HCT116 (cell line): ENCODE measurements at regions not wholly inside any gene's neighbourhood (a gene's known extent, or its start where the extent isn't known, plus 50 kb on each side); places are given as distances from the start of the nearest gene placed in this dataset.

Experiments
- ATAC-seq: fragments of 200-7000 bp; cut with Tn5 transposase; 2 replicates; pipeline ENCODE4 v1.9.1; 2020; ENCODE audit warnings: mild to moderate bottlenecking, moderate library complexity
- BruUV-seq: library from RNA; stranded (reverse); fragments of 400-500 nt; replicated peaks from 2 replicates; lab custom pipeline; 2021; lab: Mats Ljungman, UMichigan
- CTCF ChIA-PET: fragments of 300-600 bp; sonication (Branson Sonifier 250); formaldehyde crosslinking; loops from one replicate; lab custom pipeline; 2021; ENCODE audit warnings: antibody characterized with exemption; lab: Charles Lee
- POLR2A ChIA-PET: fragments of 300-600, 350-600 bp; sonication (Branson Sonifier 250); formaldehyde crosslinking; loops from one replicate; lab custom pipeline; 2021; ENCODE audit warnings: antibody characterized with exemption; lab: Charles Lee
- RAD21 ChIA-PET, 2 experiments: fragments of 300-600 bp; sonication (Branson Sonifier 250); formaldehyde crosslinking; loops; one replicate each; lab custom pipeline; 2023; ENCODE audit warnings: low total read pairs in 2 of 2; ENCODE audit not compliant: uncharacterized antibody in 2 of 2, unreplicated experiment in 2 of 2, low non-redundant PET in 1 of 2; lab: Charles Lee
- DNase-seq: peaks from one replicate; pipeline ENCODE4 v3.0.0-alpha.2; 2010; ENCODE audit warnings: low read depth, low spot score
- H2AFZ ChIP-seq: fragments of 200-600 bp; shearing (Covaris generic), sonication (generic); 2 replicates; pipeline ENCODE4 v1.6.1; 2017; ENCODE audit warnings: low read depth, mixed run types, mixed read lengths, antibody characterized with exemption, low read length; ENCODE audit not compliant: poor library complexity, severe bottlenecking
- H3K27ac ChIP-seq: 2 replicates; pipeline ENCODE4 v1.5.1; 2012; ENCODE audit warnings: low read depth, low read length
- H3K27me3 ChIP-seq: fragments of 200-600 bp; sonication (generic); 2 replicates; pipeline ENCODE4 v1.6.1; 2016; ENCODE audit warnings: mixed run types, low read length, mixed read lengths; ENCODE audit not compliant: insufficient read depth
- H3K36me3 ChIP-seq, 2 experiments: fragments of 200-500 bp in 1 of 2; fragments of 200-600 bp in 1 of 2; sonication (Bioruptor generic) in 1 of 2; sonication (generic) in 1 of 2; 2 replicates each; pipeline versions ENCODE4 v1.5.1 to v1.6.1; 2014 to 2016; ENCODE audit warnings: low read length in 2 of 2, inconsistent platforms in 1 of 2, mixed read lengths in 1 of 2, mixed run types in 1 of 2; ENCODE audit not compliant: insufficient read depth in 2 of 2, control insufficient read depth in 1 of 2
- H3K4me1 ChIP-seq, 2 experiments: fragments of 200-600 bp in 1 of 2; sonication (generic) in 1 of 2; 2 replicates each; pipeline versions ENCODE4 v1.5.1 to v1.6.1; 2012 to 2017; ENCODE audit warnings: low read length in 2 of 2, inconsistent platforms in 1 of 2, mild to moderate bottlenecking in 1 of 2, mixed read lengths in 1 of 2, mixed run types in 1 of 2, moderate library complexity in 1 of 2; ENCODE audit not compliant: insufficient read depth in 2 of 2, control insufficient read depth in 1 of 2
- H3K4me2 ChIP-seq: fragments of 200-600 bp; sonication (generic); 2 replicates; pipeline ENCODE4 v1.6.1; 2017; ENCODE audit warnings: mixed run types, low read length, mixed read lengths
- H3K4me3 ChIP-seq, 2 experiments: fragments of 200-600 bp in 1 of 2; sonication (generic) in 1 of 2; replicated peaks in 1 of 2; 2 replicates each; pipeline ENCODE4 v1.5.1; 2011 to 2016; ENCODE audit warnings: low read length in 2 of 2, control low read depth in 1 of 2, low read depth in 1 of 2, mild to moderate bottlenecking in 1 of 2, mixed read lengths in 1 of 2, mixed run types in 1 of 2
- H3K79me2 ChIP-seq: fragments of 200-600 bp; sonication (generic); 2 replicates; pipeline ENCODE4 v1.6.1; 2017; ENCODE audit warnings: mild to moderate bottlenecking, mixed run types, low read length, moderate library complexity, mixed read lengths; ENCODE audit not compliant: insufficient read depth
- H3K9ac ChIP-seq: fragments of 200-600 bp; sonication (generic); 2 replicates; pipeline ENCODE4 v1.6.1; 2016; ENCODE audit warnings: low read length, mixed read lengths
- H3K9me2 ChIP-seq: fragments of 200-600 bp; sonication (generic), shearing (Covaris generic); 2 replicates; pipeline ENCODE4 v1.6.1; 2017; ENCODE audit warnings: mixed run types, mild to moderate bottlenecking, moderate library complexity; ENCODE audit not compliant: insufficient read depth
- H3K9me3 ChIP-seq, 2 experiments: fragments of 200-500 bp in 1 of 2; fragments of 200-600 bp in 1 of 2; sonication (Bioruptor generic) in 1 of 2; sonication (generic) in 1 of 2; 2 replicates each; pipeline ENCODE4 v1.6.1; 2014 to 2017; ENCODE audit warnings: low read length in 2 of 2, mixed read lengths in 2 of 2, inconsistent platforms in 1 of 2, low read depth in 1 of 2, mild to moderate bottlenecking in 1 of 2, mixed run types in 1 of 2, moderate library complexity in 1 of 2; ENCODE audit not compliant: control insufficient read depth in 1 of 2, insufficient read depth in 1 of 2
- H4K20me1 ChIP-seq: fragments of 200-600 bp; sonication (generic), shearing (Covaris generic); 2 replicates; pipeline ENCODE4 v1.6.1; 2017; ENCODE audit warnings: mixed run types, mild to moderate bottlenecking, moderate library complexity; ENCODE audit not compliant: insufficient read depth
- EGR1 ChIP-seq: IDR thresholded peaks from 2 replicates; pipeline ENCODE4 v1.6.1; 2012; ENCODE audit warnings: low read depth
- ELF1 ChIP-seq: IDR thresholded peaks from 2 replicates; pipeline ENCODE4 v1.6.1; 2012; ENCODE audit warnings: low read depth, borderline replicate concordance
- EZH2phosphoT487 ChIP-seq: fragments of 200-600 bp; IDR thresholded peaks from 2 replicates; pipeline ENCODE4 v1.6.1; 2018; ENCODE audit warnings: antibody characterized with exemption, borderline replicate concordance
- FOSL1 ChIP-seq: IDR thresholded peaks from 2 replicates; pipeline ENCODE4 v1.6.1; 2012; ENCODE audit warnings: low read depth
- JUND ChIP-seq: IDR thresholded peaks from 2 replicates; pipeline ENCODE4 v1.6.1; 2012
- POLR2A ChIP-seq: IDR thresholded peaks from 2 replicates; pipeline ENCODE4 v1.7.0; 2011; ENCODE audit warnings: borderline replicate concordance; ENCODE audit not compliant: insufficient read depth, insufficient read length; ENCODE audit errors: extremely low read depth
- POLR2AphosphoS5 ChIP-seq: IDR thresholded peaks from 2 replicates; pipeline ENCODE4 v1.6.1; 2011; ENCODE audit warnings: mild to moderate bottlenecking, low read depth, low read length, moderate library complexity
- SP1 ChIP-seq: IDR thresholded peaks from 2 replicates; pipeline ENCODE4 v1.6.1; 2012; ENCODE audit warnings: low read depth
- SRF ChIP-seq: IDR thresholded peaks from 2 replicates; pipeline ENCODE4 v1.6.1; 2012; ENCODE audit warnings: low read depth
- TCF7L2 ChIP-seq: IDR thresholded peaks from 2 replicates; pipeline ENCODE4 v1.7.0; 2011; ENCODE audit warnings: borderline replicate concordance, inconsistent platforms; ENCODE audit not compliant: insufficient read depth, insufficient read length; ENCODE audit errors: extremely low read depth
- ZBTB33 ChIP-seq: IDR thresholded peaks from 2 replicates; pipeline ENCODE4 v1.6.1; 2011; ENCODE audit warnings: mild to moderate bottlenecking, low read length, moderate library complexity; ENCODE audit not compliant: insufficient replicate concordance; ENCODE audit errors: extremely low read depth
- ZNF274 ChIP-seq: fragments of 200-500 bp; sonication (Bioruptor generic); IDR thresholded peaks from 2 replicates; pipeline ENCODE4 v1.6.1; 2014; ENCODE audit warnings: mild to moderate bottlenecking, low read depth, low read length, inconsistent platforms
- intact Hi-C: fragments of 100-400 bp; cut with micrococcal nuclease; formaldehyde crosslinking; loops from 2 replicates; pipeline ENCODE4 v1.10.0; 2022
- TF ChIP-seq, protein P1 (sequence below): IDR thresholded peaks from 2 replicates; pipeline ENCODE4 v1.6.1; 2012; ENCODE audit warnings: low read depth
- TF ChIP-seq, protein P2 (sequence below), 3 experiments: fragments of 200-600 bp in 1 of 3; sonication (generic) in 1 of 3; IDR thresholded peaks in 2 of 3; conservative IDR thresholded peaks in 1 of 3; 2 replicates each; pipeline ENCODE4 v1.5.1; 2012 to 2017; ENCODE audit warnings: low read depth in 2 of 3, low read length in 2 of 3, antibody characterized with exemption in 1 of 3, borderline replicate concordance in 1 of 3, control low read depth in 1 of 3, mild to moderate bottlenecking in 1 of 3, mixed read lengths in 1 of 3, mixed run types in 1 of 3, moderate library complexity in 1 of 3; ENCODE audit not compliant: insufficient read depth in 1 of 3

DNA sequence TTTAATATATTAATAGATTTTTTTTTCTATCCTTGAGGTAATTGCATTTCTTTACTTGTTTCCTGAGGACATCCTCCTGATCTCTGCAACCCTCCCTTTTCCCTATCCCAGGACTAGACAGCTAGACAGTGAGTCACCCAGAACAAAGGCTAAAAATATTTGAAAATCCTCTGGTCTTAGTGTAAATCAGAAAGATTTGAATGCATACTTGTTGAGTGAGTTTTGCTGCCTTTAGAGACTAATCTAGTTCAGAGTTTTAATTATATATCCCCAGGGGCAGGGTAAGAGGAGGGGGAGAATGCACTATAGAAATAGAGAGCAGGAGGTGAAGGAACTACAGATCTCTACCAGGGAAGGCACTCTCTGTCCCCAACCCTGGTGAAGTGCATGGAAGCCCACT, 202.3 kb upstream of the TCF4 start (continued):
- TF ChIP-seq, protein P1, sequence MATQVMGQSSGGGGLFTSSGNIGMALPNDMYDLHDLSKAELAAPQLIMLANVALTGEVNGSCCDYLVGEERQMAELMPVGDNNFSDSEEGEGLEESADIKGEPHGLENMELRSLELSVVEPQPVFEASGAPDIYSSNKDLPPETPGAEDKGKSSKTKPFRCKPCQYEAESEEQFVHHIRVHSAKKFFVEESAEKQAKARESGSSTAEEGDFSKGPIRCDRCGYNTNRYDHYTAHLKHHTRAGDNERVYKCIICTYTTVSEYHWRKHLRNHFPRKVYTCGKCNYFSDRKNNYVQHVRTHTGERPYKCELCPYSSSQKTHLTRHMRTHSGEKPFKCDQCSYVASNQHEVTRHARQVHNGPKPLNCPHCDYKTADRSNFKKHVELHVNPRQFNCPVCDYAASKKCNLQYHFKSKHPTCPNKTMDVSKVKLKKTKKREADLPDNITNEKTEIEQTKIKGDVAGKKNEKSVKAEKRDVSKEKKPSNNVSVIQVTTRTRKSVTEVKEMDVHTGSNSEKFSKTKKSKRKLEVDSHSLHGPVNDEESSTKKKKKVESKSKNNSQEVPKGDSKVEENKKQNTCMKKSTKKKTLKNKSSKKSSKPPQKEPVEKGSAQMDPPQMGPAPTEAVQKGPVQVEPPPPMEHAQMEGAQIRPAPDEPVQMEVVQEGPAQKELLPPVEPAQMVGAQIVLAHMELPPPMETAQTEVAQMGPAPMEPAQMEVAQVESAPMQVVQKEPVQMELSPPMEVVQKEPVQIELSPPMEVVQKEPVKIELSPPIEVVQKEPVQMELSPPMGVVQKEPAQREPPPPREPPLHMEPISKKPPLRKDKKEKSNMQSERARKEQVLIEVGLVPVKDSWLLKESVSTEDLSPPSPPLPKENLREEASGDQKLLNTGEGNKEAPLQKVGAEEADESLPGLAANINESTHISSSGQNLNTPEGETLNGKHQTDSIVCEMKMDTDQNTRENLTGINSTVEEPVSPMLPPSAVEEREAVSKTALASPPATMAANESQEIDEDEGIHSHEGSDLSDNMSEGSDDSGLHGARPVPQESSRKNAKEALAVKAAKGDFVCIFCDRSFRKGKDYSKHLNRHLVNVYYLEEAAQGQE: no peak
- TF ChIP-seq ZBTB33 (no peak), EGR1 (no peak)

DNA sequence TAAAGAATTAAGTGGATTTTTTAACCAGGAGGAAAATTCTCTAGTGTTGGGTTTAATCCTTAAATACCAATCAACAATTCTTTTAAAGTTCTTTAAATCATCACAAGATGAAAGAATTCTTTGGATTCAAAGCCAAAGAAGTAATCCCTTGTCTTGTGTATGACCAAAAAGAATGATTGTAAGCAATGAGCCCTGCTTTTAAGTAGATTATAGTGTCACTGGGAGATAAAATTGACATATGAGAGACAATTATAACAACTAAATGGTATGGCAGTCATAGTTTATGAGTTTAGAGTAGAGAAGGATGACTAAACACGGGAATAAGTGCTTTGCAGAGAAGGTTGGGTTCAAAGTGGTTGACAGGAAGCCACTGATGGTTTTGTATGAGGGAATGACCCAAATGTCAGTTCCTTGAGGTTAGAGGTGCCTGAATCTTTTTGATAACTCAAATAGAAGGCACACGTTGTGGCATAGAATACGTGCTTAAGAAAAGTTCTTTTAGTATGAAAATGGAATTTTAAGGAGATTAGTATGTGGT, 199.6 kb upstream of the TCF4 start:
- Histone ChIP-seq H3K4me3 (no peak overlapping the region), H3K4me2 (no peak overlapping the region), H4K20me1 (no peaks in the 10 kb centered on the region), H3K9me2 (no peaks in the 10 kb centered on the region), H3K27ac (no peak overlapping the region), H3K27me3 (no peaks in the 10 kb centered on the region), H3K36me3 (no peaks in the 10 kb centered on the region), H2AFZ (no peak overlapping the region), H3K9me3 (peaks cover 24 to 32% of the 10 kb centered on the region in 2 experiments; a peak in 2 of 4 replicates), H3K9ac (no peak overlapping the region), H3K79me2 (no peaks in the 10 kb centered on the region), H3K4me1 (no peaks in the 10 kb centered on the region)
- intact Hi-C loops: no loop called here
- TF ChIP-seq POLR2AphosphoS5: no peak
- TF ChIP-seq TCF7L2: no peak
- no peak for TF ChIP-seq FOSL1
- TF ChIP-seq SRF: no peak
- no peak for TF ChIP-seq ZBTB33
- TF ChIP-seq SP1: no peak
- no peak for TF ChIP-seq ZNF274
- no peak for TF ChIP-seq JUND
- TF ChIP-seq ELF1: no peak
- no peak for TF ChIP-seq POLR2A
- TF ChIP-seq, protein P2, sequence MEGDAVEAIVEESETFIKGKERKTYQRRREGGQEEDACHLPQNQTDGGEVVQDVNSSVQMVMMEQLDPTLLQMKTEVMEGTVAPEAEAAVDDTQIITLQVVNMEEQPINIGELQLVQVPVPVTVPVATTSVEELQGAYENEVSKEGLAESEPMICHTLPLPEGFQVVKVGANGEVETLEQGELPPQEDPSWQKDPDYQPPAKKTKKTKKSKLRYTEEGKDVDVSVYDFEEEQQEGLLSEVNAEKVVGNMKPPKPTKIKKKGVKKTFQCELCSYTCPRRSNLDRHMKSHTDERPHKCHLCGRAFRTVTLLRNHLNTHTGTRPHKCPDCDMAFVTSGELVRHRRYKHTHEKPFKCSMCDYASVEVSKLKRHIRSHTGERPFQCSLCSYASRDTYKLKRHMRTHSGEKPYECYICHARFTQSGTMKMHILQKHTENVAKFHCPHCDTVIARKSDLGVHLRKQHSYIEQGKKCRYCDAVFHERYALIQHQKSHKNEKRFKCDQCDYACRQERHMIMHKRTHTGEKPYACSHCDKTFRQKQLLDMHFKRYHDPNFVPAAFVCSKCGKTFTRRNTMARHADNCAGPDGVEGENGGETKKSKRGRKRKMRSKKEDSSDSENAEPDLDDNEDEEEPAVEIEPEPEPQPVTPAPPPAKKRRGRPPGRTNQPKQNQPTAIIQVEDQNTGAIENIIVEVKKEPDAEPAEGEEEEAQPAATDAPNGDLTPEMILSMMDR (IDR thresholded peaks at IDR 0.05 in 2 of 3, conservative IDR thresholded peaks at IDR 0.05 in 1 of 3; ENCODE audit: borderline replicate concordance in 1 of 3, insufficient read depth in 1 of 3, low read depth in 2 of 3, low read length in 2 of 3): no peak
- no peak for TF ChIP-seq EZH2phosphoT487
- ATAC-seq (no peak), DNase-seq (no peak)
- CTCF ChIA-PET: no interaction called here
- RAD21 ChIA-PET: no interaction called here
- POLR2A ChIA-PET: no interaction called here
- BruUV-seq: no TSS peak
